K562 (cell line): ENCODE measurements at regions not wholly inside any gene's neighbourhood (a gene's known extent, or its start where the extent isn't known, plus 50 kb on each side); places are given as distances from the start of the nearest gene placed in this dataset.
A peak's percentile ranks its signal among the peaks of the same experiment; 100 is the strongest.

ENCODE experiments used
- FOXP1 ChIP-seq: sonication (generic); formaldehyde crosslinking; IDR thresholded peaks from 2 replicates; pipeline ENCODE4 v1.8.0; 2022; ENCODE audit warnings: mild to moderate bottlenecking, missing genetic modification reagents
- PTBP1 ChIP-seq: fragments of 200-400 bp; formaldehyde crosslinking; IDR thresholded peaks from 2 replicates; pipeline ENCODE4 v1.6.1; 2017; ENCODE audit warnings: low read depth, low read length
- ZNF143 ChIP-seq: sonication (generic); formaldehyde crosslinking; IDR thresholded peaks from 2 replicates; pipeline ENCODE4 v1.9.0; 2022; ENCODE audit warnings: mild to moderate bottlenecking, missing genetic modification reagents
- ZNF551 ChIP-seq: fragments of 250-450 bp; sonication (Bioruptor Pico); IDR thresholded peaks from 2 replicates; pipeline ENCODE4 v1.5.0; 2021; ENCODE audit warnings: mild to moderate bottlenecking, moderate library complexity
- ZNF699 ChIP-seq: fragments of 250-450 bp; sonication (Bioruptor Pico); IDR thresholded peaks from 2 replicates; pipeline ENCODE4 v1.8.0; 2021; ENCODE audit warnings: mild to moderate bottlenecking, moderate library complexity; ENCODE audit not compliant: insufficient replicate concordance
- TF ChIP-seq, protein P1 (sequence below): fragments of 200-600 bp; sonication (generic); IDR thresholded peaks from one replicate; pipeline ENCODE4 v1.6.1; 2012; ENCODE audit warnings: mild to moderate bottlenecking, low read depth, low read length, inconsistent platforms
- TF ChIP-seq, protein P2 (sequence below): fragments of 250-450 bp; sonication (Bioruptor Pico); IDR thresholded peaks from 2 replicates; pipeline ENCODE4 v1.5.0; 2021
- TF ChIP-seq, protein P3 (sequence below): fragments of 250-450 bp; sonication (Bioruptor Pico); IDR thresholded peaks from 2 replicates; pipeline ENCODE4 v1.5.1; 2021; ENCODE audit warnings: mild to moderate bottlenecking
- TF ChIP-seq, protein P4 (sequence below), 2 experiments: fragments of 450-650 bp in 1 of 2; sonication (generic) in 1 of 2; formaldehyde crosslinking in 1 of 2; IDR thresholded peaks in 1 of 2; conservative IDR thresholded peaks in 1 of 2; 2 replicates each; pipeline versions ENCODE4 v1.6.1 to v1.8.1; 2016 to 2023; ENCODE audit warnings: mild to moderate bottlenecking in 2 of 2, moderate library complexity in 2 of 2, inconsistent platforms in 1 of 2, missing genetic modification reagents in 1 of 2
- TF ChIP-seq, protein P5 (sequence below): fragments of 450-650 bp; IDR thresholded peaks from 2 replicates; pipeline ENCODE4 v1.6.1; 2016; ENCODE audit warnings: mild to moderate bottlenecking

DNA sequence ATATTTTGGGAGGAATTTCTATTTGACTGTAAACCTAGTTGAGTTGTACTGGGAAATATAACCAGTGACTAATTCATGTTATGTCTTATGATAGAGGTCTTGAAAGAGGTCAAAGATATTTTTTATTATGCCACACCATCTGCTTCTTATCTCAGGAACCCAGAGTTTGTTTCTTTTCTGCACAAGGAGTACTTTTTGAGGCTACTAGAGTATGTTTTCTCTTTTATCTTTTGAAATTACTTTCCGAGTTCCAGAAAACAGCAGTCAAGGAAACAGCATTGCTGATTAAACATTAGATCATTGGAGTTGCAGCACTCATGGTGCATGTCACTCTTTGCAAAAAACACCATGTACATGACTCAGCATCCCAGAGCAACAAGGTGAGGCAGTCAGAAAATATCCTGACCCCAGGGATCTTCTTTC lies 645.8 kb upstream of the NR2F2 start (continued):
- TF ChIP-seq, protein P1, sequence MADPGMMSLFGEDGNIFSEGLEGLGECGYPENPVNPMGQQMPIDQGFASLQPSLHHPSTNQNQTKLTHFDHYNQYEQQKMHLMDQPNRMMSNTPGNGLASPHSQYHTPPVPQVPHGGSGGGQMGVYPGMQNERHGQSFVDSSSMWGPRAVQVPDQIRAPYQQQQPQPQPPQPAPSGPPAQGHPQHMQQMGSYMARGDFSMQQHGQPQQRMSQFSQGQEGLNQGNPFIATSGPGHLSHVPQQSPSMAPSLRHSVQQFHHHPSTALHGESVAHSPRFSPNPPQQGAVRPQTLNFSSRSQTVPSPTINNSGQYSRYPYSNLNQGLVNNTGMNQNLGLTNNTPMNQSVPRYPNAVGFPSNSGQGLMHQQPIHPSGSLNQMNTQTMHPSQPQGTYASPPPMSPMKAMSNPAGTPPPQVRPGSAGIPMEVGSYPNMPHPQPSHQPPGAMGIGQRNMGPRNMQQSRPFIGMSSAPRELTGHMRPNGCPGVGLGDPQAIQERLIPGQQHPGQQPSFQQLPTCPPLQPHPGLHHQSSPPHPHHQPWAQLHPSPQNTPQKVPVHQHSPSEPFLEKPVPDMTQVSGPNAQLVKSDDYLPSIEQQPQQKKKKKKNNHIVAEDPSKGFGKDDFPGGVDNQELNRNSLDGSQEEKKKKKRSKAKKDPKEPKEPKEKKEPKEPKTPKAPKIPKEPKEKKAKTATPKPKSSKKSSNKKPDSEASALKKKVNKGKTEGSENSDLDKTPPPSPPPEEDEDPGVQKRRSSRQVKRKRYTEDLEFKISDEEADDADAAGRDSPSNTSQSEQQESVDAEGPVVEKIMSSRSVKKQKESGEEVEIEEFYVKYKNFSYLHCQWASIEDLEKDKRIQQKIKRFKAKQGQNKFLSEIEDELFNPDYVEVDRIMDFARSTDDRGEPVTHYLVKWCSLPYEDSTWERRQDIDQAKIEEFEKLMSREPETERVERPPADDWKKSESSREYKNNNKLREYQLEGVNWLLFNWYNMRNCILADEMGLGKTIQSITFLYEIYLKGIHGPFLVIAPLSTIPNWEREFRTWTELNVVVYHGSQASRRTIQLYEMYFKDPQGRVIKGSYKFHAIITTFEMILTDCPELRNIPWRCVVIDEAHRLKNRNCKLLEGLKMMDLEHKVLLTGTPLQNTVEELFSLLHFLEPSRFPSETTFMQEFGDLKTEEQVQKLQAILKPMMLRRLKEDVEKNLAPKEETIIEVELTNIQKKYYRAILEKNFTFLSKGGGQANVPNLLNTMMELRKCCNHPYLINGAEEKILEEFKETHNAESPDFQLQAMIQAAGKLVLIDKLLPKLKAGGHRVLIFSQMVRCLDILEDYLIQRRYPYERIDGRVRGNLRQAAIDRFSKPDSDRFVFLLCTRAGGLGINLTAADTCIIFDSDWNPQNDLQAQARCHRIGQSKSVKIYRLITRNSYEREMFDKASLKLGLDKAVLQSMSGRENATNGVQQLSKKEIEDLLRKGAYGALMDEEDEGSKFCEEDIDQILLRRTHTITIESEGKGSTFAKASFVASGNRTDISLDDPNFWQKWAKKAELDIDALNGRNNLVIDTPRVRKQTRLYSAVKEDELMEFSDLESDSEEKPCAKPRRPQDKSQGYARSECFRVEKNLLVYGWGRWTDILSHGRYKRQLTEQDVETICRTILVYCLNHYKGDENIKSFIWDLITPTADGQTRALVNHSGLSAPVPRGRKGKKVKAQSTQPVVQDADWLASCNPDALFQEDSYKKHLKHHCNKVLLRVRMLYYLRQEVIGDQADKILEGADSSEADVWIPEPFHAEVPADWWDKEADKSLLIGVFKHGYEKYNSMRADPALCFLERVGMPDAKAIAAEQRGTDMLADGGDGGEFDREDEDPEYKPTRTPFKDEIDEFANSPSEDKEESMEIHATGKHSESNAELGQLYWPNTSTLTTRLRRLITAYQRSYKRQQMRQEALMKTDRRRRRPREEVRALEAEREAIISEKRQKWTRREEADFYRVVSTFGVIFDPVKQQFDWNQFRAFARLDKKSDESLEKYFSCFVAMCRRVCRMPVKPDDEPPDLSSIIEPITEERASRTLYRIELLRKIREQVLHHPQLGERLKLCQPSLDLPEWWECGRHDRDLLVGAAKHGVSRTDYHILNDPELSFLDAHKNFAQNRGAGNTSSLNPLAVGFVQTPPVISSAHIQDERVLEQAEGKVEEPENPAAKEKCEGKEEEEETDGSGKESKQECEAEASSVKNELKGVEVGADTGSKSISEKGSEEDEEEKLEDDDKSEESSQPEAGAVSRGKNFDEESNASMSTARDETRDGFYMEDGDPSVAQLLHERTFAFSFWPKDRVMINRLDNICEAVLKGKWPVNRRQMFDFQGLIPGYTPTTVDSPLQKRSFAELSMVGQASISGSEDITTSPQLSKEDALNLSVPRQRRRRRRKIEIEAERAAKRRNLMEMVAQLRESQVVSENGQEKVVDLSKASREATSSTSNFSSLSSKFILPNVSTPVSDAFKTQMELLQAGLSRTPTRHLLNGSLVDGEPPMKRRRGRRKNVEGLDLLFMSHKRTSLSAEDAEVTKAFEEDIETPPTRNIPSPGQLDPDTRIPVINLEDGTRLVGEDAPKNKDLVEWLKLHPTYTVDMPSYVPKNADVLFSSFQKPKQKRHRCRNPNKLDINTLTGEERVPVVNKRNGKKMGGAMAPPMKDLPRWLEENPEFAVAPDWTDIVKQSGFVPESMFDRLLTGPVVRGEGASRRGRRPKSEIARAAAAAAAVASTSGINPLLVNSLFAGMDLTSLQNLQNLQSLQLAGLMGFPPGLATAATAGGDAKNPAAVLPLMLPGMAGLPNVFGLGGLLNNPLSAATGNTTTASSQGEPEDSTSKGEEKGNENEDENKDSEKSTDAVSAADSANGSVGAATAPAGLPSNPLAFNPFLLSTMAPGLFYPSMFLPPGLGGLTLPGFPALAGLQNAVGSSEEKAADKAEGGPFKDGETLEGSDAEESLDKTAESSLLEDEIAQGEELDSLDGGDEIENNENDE = no peak
- TF ChIP-seq FOXP1 (CRISPR knock-in tag) (no peak), ZNF551 (CRISPR knock-in tag) (no peak), ZNF699 (no peak), PTBP1 (no peak), ZNF143 (CRISPR knock-in tag) (no peak)
- TF ChIP-seq, protein P2, sequence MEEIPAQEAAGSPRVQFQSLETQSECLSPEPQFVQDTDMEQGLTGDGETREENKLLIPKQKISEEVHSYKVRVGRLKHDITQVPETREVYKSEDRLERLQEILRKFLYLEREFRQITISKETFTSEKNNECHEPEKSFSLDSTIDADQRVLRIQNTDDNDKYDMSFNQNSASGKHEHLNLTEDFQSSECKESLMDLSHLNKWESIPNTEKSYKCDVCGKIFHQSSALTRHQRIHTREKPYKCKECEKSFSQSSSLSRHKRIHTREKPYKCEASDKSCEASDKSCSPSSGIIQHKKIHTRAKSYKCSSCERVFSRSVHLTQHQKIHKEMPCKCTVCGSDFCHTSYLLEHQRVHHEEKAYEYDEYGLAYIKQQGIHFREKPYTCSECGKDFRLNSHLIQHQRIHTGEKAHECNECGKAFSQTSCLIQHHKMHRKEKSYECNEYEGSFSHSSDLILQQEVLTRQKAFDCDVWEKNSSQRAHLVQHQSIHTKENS (CRISPR knock-in tag) = no peak
- TF ChIP-seq, protein P3, sequence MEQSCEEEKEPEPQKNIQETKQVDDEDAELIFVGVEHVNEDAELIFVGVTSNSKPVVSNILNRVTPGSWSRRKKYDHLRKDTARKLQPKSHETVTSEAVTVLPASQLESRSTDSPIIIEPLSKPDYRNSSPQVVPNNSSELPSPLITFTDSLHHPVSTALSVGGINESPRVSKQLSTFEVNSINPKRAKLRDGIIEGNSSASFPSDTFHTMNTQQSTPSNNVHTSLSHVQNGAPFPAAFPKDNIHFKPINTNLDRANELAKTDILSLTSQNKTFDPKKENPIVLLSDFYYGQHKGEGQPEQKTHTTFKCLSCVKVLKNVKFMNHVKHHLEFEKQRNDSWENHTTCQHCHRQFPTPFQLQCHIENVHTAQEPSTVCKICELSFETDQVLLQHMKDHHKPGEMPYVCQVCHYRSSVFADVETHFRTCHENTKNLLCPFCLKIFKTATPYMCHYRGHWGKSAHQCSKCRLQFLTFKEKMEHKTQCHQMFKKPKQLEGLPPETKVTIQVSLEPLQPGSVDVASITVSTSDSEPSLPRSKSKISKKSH (CRISPR knock-in tag) = no peak
- TF ChIP-seq, protein P4, sequence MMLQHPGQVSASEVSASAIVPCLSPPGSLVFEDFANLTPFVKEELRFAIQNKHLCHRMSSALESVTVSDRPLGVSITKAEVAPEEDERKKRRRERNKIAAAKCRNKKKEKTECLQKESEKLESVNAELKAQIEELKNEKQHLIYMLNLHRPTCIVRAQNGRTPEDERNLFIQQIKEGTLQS (IDR thresholded peaks at IDR 0.05) = peak; percentile 90
- TF ChIP-seq, protein P4 (CRISPR knock-in tag; conservative IDR thresholded peaks at IDR 0.05) = peak; percentile 36; the same call in 1 of the 2 replicates
- TF ChIP-seq, protein P5, sequence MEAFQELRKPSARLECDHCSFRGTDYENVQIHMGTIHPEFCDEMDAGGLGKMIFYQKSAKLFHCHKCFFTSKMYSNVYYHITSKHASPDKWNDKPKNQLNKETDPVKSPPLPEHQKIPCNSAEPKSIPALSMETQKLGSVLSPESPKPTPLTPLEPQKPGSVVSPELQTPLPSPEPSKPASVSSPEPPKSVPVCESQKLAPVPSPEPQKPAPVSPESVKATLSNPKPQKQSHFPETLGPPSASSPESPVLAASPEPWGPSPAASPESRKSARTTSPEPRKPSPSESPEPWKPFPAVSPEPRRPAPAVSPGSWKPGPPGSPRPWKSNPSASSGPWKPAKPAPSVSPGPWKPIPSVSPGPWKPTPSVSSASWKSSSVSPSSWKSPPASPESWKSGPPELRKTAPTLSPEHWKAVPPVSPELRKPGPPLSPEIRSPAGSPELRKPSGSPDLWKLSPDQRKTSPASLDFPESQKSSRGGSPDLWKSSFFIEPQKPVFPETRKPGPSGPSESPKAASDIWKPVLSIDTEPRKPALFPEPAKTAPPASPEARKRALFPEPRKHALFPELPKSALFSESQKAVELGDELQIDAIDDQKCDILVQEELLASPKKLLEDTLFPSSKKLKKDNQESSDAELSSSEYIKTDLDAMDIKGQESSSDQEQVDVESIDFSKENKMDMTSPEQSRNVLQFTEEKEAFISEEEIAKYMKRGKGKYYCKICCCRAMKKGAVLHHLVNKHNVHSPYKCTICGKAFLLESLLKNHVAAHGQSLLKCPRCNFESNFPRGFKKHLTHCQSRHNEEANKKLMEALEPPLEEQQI = peak; percentile 76; the same call in 1 of the 2 replicates
